ENCODE measurements at regions not wholly inside any gene's neighbourhood (a gene's known extent, or its start where the extent isn't known, plus 50 kb on each side); places are given as distances from the start of the nearest gene placed in this dataset.

DNA sequence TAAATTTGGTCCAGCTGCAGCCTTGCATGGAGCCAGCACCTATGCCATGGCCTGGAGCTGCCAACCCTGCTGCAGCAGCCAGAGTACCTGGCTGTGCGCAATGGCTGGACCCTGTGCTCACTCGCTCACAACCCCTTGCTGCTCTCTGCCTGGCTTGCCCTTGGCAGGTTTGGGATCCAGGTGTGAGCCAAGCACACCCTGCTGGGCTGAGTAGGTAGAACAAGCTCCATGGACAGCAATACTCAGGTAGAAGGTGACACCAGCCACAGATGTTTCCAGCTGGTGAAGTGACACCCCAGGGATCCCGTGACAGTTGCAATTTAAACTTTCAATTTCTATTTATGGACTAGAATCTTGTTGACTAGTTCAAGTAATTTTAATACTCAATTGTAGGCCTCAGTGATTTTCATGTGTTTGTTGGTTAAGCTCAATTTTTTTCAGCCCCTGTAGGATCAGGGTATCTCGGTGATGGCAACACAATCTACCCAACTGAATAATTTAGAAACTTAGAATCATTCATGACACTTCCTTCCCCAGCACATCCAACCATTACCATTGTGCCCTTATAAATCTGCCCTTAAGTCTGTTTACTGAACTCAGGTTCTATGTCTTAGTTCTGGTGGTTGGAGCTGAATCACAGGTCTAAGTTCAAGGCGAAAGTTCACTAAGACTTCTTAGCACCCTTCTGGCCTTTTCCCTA, 480.0 kb downstream of the PMP22 start:
- intact Hi-C loops (cut with DNase I; ENCODE audit: low total_unique reads): no loop called here
- TF ChIP-seq CTCF (IDR thresholded peaks at IDR 0.05) (no peak), POLR2A (IDR thresholded peaks at IDR 0.05) (no peak)
- WGBS, 2 donors: 71 to 95% methylated on average over 3 to 5 of the region's 5 CpGs
- no peak for DNase-seq (ENCODE audit: low spot score in 2 of 2)
- H3K4me3 ChIP-seq (ENCODE audit: low read depth, poor library complexity, severe bottlenecking): no peak overlapping the region

DNA sequence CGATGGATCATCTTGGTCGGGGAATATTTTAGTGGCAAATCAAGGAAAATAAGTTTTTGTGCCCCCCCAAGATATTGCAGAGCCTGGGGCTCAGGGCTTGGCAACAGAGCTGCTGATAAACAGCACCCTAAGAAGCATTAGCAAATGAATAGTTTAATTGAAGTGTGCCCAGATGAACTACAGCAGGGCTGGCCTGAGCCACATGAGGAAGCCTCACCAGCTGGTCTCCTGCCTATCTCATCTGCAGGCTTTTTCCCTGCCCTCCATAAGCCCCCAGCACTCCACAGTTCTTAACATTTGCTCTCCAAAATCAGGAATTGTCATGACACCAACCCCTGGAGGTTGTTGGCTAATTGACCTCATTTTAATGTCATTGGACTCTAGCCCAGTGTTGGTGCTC, 480.2 kb downstream of the HS3ST3B1 start:
- 88 to 93% methylated on average over 2 of the region's 2 CpGs for WGBS, 2 donors
- intact Hi-C loops (cut with DNase I; ENCODE audit: low total_unique reads): no loop called here
- no peak for DNase-seq (ENCODE audit: low spot score in 2 of 2)

DNA sequence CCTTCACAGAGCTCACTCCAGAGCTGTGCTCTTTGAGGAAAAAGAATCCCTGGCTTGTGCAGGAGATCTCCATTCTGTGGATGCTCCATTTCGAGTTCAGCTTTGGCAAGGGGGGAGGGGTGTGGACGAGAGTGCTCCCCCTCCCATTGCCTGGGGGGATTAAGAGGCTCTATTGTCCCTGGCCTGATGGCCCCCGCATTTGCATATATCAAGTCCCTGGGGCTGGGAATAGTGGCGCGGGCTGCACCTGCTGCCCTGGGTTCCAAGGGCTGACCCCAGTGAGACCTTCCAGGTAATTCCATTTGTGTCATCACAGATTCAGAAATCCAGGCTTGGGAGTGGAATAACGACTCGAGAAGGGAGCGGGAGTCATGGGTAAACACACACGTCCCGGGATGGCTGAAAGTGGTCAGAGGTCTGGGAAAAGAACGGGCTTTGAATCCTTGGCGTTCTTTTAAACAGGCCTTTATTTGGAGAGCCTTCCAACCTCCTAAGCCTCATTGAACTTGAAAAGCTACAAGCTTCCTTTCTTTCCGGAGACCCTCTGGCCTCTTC, 479.3 kb downstream of the HS3ST3B1 start:
- intact Hi-C loops (cut with DNase I; ENCODE audit: low total_unique reads): no loop called here
- no peak overlapping the region for H3K4me3 ChIP-seq (ENCODE audit: low read depth, poor library complexity, severe bottlenecking)
- DNase-seq (ENCODE audit: low spot score in 2 of 2): no peak
- TF ChIP-seq POLR2A (IDR thresholded peaks at IDR 0.05): no peak
- TF ChIP-seq CTCF (IDR thresholded peaks at IDR 0.05): no peak
- 67 to 71% methylated on average over 13 of the region's 13 CpGs for WGBS, 2 donors

More for the DNA sequence above, 480.2 kb downstream of the HS3ST3B1 start:
- TF ChIP-seq CTCF (IDR thresholded peaks at IDR 0.05): no peak
- TF ChIP-seq POLR2A (IDR thresholded peaks at IDR 0.05): no peak
- no peak overlapping the region for H3K4me3 ChIP-seq (ENCODE audit: low read depth, poor library complexity, severe bottlenecking)

DNA sequence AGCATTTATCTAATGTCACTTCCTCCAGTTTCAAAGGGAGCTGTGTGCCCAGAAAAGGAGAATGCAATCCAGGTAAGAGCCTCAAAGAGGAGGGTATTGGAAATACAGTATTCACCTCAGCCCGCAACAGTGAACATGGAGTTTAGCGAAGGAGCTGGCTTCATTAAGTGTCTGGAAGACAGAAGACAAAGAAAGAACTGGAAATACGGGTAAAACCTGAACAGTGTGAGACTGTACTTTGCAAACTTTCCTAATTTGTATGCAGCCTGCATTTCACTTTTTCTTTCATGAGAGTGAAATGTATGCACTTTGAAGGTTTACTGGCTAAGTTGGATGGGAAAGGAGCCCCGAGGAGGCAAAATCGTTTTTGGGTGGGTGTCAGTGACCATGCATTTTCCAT, 478.4 kb downstream of the HS3ST3B1 start:
- TF ChIP-seq CTCF (IDR thresholded peaks at IDR 0.05) (no peak), POLR2A (IDR thresholded peaks at IDR 0.05) (no peak)
- 49 to 59% methylated on average over 5 of the region's 5 CpGs for WGBS, 2 donors
- DNase-seq (ENCODE audit: low spot score in 2 of 2): no peak
- intact Hi-C loops (cut with DNase I; ENCODE audit: low total_unique reads): no loop called here
- no peak overlapping the region for H3K4me3 ChIP-seq (ENCODE audit: low read depth, poor library complexity, severe bottlenecking)

GRCh38 chr17:14777291-14777690, 476.4 kb downstream of the HS3ST3B1 start:
- no peak for TF ChIP-seq POLR2A (IDR thresholded peaks at IDR 0.05)
- no peak for TF ChIP-seq CTCF (IDR thresholded peaks at IDR 0.05)
- no peak for DNase-seq (ENCODE audit: low spot score in 2 of 2)

DNA sequence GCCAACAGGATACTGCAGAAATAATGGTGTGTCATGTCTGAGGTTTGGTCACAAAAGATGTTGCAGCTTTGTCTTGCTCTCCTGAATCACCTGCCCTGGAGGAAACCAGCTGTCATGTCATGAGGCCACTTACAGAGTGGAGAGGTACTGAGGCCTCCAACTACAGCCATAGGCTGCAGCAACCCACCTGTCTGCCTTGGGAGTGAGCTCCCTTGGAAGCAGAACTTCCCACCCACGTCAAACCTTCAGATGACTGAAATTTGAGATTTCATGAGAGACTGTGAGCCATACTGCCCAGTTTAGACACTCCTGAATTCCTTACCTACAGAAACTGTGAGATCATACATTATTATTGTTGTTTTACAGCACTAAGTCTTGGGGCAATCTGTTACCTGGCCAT, 475.9 kb downstream of the HS3ST3B1 start:
- WGBS, 2 donors: 31 to 52% methylated on average over 1 of the region's 1 CpG
- intact Hi-C loops (cut with DNase I; ENCODE audit: low total_unique reads): no loop called here
- TF ChIP-seq CTCF (IDR thresholded peaks at IDR 0.05) (no peak), POLR2A (IDR thresholded peaks at IDR 0.05) (no peak)
- no peak overlapping the region for H3K4me3 ChIP-seq (ENCODE audit: low read depth, poor library complexity, severe bottlenecking)
- no peak for DNase-seq (ENCODE audit: low spot score in 2 of 2)

More at GRCh38 chr17:14777291-14777690, 476.4 kb downstream of the HS3ST3B1 start:
- H3K4me3 ChIP-seq (ENCODE audit: low read depth, poor library complexity, severe bottlenecking): no peak overlapping the region
- intact Hi-C loops (cut with DNase I; ENCODE audit: low total_unique reads): no loop called here
- WGBS, 2 donors: 45 to 70% methylated on average over 2 of the region's 2 CpGs
